Pancreas (tissue), 10 donors: ENCODE measurements at regions not wholly inside any gene's neighbourhood (a gene's known extent, or its start where the extent isn't known, plus 50 kb on each side); places are given as distances from the start of the nearest gene placed in this dataset.

Experiments
- ATAC-seq, 4 donors: fragments of 200-7000 bp; cut with Tn5 transposase; one replicate each; pipeline versions ENCODE4 v1.8.0 to v1.9.1; 2020; ENCODE audit warnings: mild to moderate bottlenecking in 4 of 4, moderate library complexity in 4 of 4
- DNase-seq, 6 donors: peaks; one replicate each; pipeline ENCODE4 v3.0.0-alpha.2; 2020
- FAIRE-seq: peaks from 2 replicates; lab custom pipeline; 2012; peaks lifted over from hg19 to GRCh38; lab: Jason Lieb, UNC
- H3K27ac ChIP-seq, 4 donors: fragments of 200-600 bp; sonication (generic); 1 replicate in 3 of 4; 2 replicates in 1 of 4; pipeline versions ENCODE4 v1.5.0 to v1.8.0; 2020
- H3K27me3 ChIP-seq, 4 donors: fragments of 200-600 bp; one replicate each; pipeline ENCODE4 v1.8.0; 2021
- H3K36me3 ChIP-seq, 3 donors: fragments of 200-600 bp; sonication (generic) in 1 of 3; one replicate each; pipeline versions ENCODE4 v1.5.0 to v1.8.0; 2020 to 2021
- H3K4me1 ChIP-seq, 3 donors: fragments of 200-600 bp; one replicate each; pipeline ENCODE4 v1.8.0; 2021
- H3K4me3 ChIP-seq, 4 donors: fragments of 200-600 bp; sonication (generic) in 2 of 4; one replicate each; pipeline versions ENCODE4 v1.5.0 to v1.8.0; 2020 to 2021
- H3K9me3 ChIP-seq, 4 donors: fragments of 200-600 bp; one replicate each; pipeline ENCODE4 v1.8.0; 2021
- CTCF ChIP-seq, 4 donors: fragments of 200-600 bp; sonication (generic) in 3 of 4; IDR thresholded peaks; one replicate each; pipeline versions ENCODE4 v1.5.0 to v1.8.0; 2021; ENCODE audit warnings: antibody characterized with exemption in 4 of 4
- WGBS, 2 donors: extraction: QIAGEN DNeasy Blood & Tissue Kit; methylation state at CpG; one replicate each; pipeline ENCODE4 v1.1.7; 2013; 5-methylcytosine and 5-hydroxymethylcytosine counted together
- intact Hi-C, 3 donors: fragments of 100-400 bp; cut with DNase I; formaldehyde crosslinking; loops; one replicate each; pipeline versions ENCODE4 v1.11.1 to v1.14.2; 2022
- donor health status: healthy with polysubstance abuse.
- donor health status: DM: no; HTN: no; CAD: no; lungs with moderate emphysema.
- donor health status: DM: no; HTN: no; CAD: no.
- donor health status: control.
- donor health status: control.
- donor health status: Bipolar disorder and iron deficiency.
- donor health status: DM: yes; HTN: yes; CAD: no.
- donor health status: DM: no; HTN: no; CAD: no.
- donor health status: DM: no; HTN: no; CAD: no.
- donor health status: DM: yes; HTN: yes; CAD: no.

DNA sequence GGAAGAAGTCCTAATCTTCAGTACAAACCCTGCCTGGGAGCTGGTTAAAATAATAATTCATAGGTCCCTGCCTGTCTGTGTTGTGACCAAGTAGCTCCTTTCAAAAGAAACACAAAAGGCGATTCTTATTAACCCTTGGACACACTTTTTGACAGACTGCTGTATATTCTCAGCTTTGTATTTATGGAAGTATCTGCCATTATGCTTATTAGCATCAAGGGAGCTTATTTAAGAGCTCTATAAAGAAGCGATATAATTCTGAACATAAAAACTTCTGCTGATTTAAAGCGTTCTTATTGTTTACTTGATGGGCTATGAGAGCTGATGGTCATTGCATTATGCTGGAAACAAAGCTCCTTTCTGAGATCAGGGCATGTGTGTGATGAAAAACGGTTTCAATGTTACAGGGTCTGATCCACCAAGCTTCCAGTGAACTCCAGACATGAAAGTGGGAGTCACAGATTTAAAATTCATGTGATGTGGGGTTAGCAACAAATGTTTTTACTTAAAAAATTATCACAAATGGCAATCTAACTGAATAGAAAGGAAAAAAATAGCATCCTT is 181.8 kb upstream of the PDE10A start:
- FAIRE-seq: no peak
- H3K9me3 ChIP-seq: no peaks in the 10 kb centered on the region

DNA sequence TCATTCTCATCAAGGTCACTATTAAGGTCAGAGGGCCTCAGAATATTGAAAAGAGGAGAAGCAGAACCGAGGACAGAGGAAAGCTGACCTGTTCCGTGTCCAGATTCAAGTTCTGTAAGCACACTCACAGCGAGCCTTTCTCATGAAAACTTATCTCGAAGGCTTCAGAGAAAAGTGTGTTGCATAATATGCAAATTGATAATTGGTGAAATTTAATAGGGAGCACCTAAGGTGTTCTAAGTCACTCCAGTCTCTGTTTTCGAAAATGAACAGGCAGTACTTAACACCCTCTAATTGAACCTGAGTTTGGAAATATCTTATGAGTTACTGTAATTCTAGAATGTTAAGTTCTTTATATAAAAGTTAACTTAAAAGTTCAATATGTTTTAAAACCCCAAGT is 181.2 kb upstream of the PDE10A start:
- FAIRE-seq (no peak), DNase-seq (no peak), ATAC-seq (no peak)
- H3K4me3 ChIP-seq: no peak overlapping the region
- intact Hi-C loops: loop anchor here in 1 of 3 donors (10.0 kb wide), 1 partner anchor 109 kb away; no protein-coding TSS in a partner anchor
- no peaks in the 10 kb centered on the region for H3K9me3 ChIP-seq
- WGBS, 2 donors: 56 to 57% methylated on average over 5 of the region's 5 CpGs
- no peak for TF ChIP-seq CTCF (IDR thresholded peaks at IDR 0.05)
- no peaks in the 10 kb centered on the region for H3K36me3 ChIP-seq
- H3K27ac ChIP-seq: no peak overlapping the region
- peaks cover 0 to 7% (median 0%) of the 10 kb centered on the region in 3 donors for H3K4me1 ChIP-seq
- no peaks in the 10 kb centered on the region for H3K27me3 ChIP-seq

More for the DNA sequence above, 181.8 kb upstream of the PDE10A start:
- Histone ChIP-seq H3K36me3 (no peaks in the 10 kb centered on the region), H3K4me1 (peaks cover 0 to 7% (median 0%) of the 10 kb centered on the region in 3 donors), H3K27ac (no peak overlapping the region), H3K27me3 (no peaks in the 10 kb centered on the region), H3K4me3 (no peak overlapping the region)
- no peak for TF ChIP-seq CTCF (IDR thresholded peaks at IDR 0.05)
- no peak for DNase-seq
- intact Hi-C loops: loop anchor here in 2 of 3 donors (5.0 to 10.0 kb wide), 2 partner anchors 110 to 403 kb away; no protein-coding TSS in a partner anchor
- no peak for ATAC-seq
- WGBS, 2 donors: 58 to 69% methylated on average over 4 of the region's 4 CpGs

DNA sequence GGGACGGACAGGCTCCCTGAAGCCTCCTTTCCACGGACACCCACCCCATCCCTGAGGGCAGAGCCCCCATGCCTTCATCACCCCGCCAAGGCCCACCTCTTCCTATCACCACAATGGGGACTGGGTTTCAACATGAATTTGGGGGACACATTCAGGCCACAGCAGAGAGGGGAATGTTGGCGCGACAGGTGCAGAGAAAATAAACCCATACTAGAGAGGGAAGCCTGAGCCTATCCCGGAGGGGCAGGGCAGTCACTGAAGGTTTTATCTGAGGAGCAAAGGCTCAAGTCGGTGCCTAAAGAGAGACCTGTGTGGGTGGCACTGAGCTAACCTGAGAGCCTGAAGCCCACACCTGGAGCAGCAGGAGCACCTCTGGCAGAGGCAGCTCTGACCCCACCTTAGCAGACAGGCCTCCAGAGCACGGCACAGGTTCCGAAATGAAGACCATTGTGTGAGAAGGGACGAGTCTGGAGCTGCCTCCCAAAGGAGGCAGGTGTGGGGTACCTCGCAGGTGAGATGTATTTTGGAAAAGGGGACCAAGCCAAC is 180.6 kb upstream of the PDE10A start:
- WGBS, 2 donors: 76 to 88% methylated on average over 11 of the region's 11 CpGs
- FAIRE-seq: no peak
- no peaks in the 10 kb centered on the region for H3K9me3 ChIP-seq
- TF ChIP-seq CTCF (IDR thresholded peaks at IDR 0.05): no peak
- DNase-seq: no peak
- no peaks in the 10 kb centered on the region for H3K27me3 ChIP-seq
- ATAC-seq: no peak
- intact Hi-C loops: loop anchor here in 1 of 3 donors (10.0 kb wide), 1 partner anchor 109 kb away; no protein-coding TSS in a partner anchor
- no peaks in the 10 kb centered on the region for H3K36me3 ChIP-seq
- peaks cover 0 to 7% (median 0%) of the 10 kb centered on the region in 3 donors for H3K4me1 ChIP-seq
- H3K4me3 ChIP-seq: no peak overlapping the region
- H3K27ac ChIP-seq: no peak overlapping the region

DNA sequence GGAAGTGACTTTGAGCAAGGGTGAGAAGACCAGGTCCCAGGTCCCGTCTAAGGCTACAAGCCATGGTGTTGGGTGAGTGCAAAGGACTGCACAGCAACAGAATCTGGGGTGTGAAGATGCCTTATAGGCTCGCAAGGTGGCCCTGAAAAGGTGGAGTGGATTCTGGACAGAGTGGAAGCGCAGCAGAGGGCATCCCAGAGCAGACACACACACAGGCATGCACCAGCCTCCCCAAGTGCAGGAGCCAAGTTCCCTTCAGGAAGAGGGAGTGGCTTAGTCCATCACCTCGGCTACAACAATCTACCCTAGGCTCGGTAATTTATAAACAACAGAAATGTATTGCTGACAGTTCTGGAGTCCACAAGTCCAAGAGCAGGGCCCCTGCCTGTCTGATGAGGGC is 180.1 kb upstream of the PDE10A start:
- Histone ChIP-seq H3K4me1 (peaks cover 0 to 7% (median 0%) of the 10 kb centered on the region in 3 donors), H3K9me3 (no peaks in the 10 kb centered on the region), H3K36me3 (no peaks in the 10 kb centered on the region), H3K27me3 (no peaks in the 10 kb centered on the region), H3K4me3 (no peak overlapping the region), H3K27ac (no peak overlapping the region)
- DNase-seq (no peak), FAIRE-seq (no peak), ATAC-seq (no peak)
- intact Hi-C loops: loop anchor here in 1 of 3 donors (10.0 kb wide), 1 partner anchor 108 kb away; no protein-coding TSS in a partner anchor
- TF ChIP-seq CTCF (IDR thresholded peaks at IDR 0.05): no peak
- WGBS, 2 donors: 66 to 68% methylated on average over 5 of the region's 5 CpGs
